ENCODE measurements at regions not wholly inside any gene's neighbourhood (a gene's known extent, or its start where the extent isn't known, plus 50 kb on each side); places are given as distances from the start of the nearest gene placed in this dataset.

DNA sequence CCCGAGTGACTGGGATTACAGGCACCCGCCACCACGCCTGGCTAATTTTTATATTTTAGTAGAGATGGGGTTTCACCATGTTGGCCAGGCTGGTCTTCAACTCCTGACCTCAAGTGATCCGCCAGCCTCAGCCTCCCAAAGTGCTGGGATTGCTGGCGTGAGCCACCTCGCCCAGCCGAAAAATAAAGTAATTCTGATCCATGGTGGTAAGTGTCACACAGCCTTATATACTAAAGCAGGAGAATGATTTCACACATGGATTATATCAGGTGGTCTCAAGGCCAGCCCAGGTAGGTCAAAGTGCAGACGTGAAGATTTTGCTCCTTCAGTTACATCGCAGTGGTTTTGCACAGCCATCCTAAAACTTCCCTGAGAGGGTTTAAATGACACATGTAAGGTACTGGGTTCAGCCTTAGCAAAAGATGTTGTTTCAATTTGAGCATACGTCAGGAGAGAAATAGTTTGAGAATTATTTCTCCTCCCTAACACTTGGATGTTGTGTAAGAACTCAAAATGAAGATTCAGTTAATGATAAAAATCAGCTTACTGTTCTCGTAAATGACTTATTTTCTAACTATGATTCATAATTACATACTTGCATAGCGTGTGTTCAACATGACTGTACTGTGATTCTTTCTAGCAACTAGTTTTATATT lies 93.0 kb upstream of the SLC39A10 start (continued):
- TF ChIP-seq, protein P1, sequence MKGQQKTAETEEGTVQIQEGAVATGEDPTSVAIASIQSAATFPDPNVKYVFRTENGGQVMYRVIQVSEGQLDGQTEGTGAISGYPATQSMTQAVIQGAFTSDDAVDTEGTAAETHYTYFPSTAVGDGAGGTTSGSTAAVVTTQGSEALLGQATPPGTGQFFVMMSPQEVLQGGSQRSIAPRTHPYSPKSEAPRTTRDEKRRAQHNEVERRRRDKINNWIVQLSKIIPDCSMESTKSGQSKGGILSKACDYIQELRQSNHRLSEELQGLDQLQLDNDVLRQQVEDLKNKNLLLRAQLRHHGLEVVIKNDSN (IDR thresholded peaks at IDR 0.05; ENCODE audit: borderline replicate concordance, low read depth): no peak
- TF ChIP-seq, protein P2, sequence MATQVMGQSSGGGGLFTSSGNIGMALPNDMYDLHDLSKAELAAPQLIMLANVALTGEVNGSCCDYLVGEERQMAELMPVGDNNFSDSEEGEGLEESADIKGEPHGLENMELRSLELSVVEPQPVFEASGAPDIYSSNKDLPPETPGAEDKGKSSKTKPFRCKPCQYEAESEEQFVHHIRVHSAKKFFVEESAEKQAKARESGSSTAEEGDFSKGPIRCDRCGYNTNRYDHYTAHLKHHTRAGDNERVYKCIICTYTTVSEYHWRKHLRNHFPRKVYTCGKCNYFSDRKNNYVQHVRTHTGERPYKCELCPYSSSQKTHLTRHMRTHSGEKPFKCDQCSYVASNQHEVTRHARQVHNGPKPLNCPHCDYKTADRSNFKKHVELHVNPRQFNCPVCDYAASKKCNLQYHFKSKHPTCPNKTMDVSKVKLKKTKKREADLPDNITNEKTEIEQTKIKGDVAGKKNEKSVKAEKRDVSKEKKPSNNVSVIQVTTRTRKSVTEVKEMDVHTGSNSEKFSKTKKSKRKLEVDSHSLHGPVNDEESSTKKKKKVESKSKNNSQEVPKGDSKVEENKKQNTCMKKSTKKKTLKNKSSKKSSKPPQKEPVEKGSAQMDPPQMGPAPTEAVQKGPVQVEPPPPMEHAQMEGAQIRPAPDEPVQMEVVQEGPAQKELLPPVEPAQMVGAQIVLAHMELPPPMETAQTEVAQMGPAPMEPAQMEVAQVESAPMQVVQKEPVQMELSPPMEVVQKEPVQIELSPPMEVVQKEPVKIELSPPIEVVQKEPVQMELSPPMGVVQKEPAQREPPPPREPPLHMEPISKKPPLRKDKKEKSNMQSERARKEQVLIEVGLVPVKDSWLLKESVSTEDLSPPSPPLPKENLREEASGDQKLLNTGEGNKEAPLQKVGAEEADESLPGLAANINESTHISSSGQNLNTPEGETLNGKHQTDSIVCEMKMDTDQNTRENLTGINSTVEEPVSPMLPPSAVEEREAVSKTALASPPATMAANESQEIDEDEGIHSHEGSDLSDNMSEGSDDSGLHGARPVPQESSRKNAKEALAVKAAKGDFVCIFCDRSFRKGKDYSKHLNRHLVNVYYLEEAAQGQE (IDR thresholded peaks at IDR 0.05; ENCODE audit: low read depth, low read length): no peak

DNA sequence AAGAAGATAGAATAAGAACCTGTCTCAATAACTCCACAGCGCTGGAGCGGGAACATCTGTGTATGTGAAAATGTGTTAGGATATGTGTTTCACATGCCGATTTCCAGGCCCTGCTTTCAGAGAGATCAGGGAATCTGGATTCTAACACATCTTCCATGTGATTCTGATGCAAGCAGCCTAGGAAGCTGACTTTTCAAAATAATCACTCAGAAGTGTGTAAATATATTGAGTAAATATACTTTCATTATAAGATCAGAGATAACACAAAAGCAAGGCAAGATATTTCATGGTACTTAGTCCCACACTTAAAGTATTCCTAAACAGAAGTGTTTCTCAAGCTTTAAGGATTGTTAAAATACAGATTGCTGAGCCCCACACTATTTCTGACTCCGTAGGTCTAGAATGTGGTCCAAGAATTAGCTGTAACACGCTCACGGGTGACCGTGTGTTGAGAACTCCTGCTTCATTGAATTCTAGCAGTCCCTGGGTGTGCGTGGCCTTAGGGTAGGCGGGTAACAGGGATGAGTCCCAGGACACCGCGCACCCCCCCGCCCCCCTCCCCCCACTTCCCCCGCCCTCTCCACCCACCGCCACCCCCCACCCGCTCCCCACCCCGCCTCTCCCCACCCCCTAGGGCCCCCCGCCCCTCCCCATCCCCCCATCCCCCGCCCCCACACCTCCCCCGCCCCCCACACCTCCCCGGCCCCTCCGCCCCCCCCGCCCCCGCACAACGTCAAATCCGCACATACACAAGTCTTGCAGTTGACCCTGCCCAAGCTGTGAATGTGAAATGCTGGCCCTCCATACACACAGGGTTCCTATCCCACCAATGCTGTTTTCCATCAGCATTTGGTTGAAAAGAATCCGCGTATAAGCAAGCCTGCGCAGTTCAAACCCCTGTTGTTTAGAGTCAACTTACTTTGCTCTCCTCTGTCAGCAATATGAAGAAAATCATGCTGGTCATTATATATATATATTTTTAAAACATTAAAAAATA lies 94.2 kb upstream of the SLC39A10 start:
- Histone ChIP-seq H3K9ac (no peak overlapping the region), H2AFZ (ENCODE audit: low read depth) (peak overlapping the region; percentile 59; the same call in 1 of the 2 replicates)

DNA sequence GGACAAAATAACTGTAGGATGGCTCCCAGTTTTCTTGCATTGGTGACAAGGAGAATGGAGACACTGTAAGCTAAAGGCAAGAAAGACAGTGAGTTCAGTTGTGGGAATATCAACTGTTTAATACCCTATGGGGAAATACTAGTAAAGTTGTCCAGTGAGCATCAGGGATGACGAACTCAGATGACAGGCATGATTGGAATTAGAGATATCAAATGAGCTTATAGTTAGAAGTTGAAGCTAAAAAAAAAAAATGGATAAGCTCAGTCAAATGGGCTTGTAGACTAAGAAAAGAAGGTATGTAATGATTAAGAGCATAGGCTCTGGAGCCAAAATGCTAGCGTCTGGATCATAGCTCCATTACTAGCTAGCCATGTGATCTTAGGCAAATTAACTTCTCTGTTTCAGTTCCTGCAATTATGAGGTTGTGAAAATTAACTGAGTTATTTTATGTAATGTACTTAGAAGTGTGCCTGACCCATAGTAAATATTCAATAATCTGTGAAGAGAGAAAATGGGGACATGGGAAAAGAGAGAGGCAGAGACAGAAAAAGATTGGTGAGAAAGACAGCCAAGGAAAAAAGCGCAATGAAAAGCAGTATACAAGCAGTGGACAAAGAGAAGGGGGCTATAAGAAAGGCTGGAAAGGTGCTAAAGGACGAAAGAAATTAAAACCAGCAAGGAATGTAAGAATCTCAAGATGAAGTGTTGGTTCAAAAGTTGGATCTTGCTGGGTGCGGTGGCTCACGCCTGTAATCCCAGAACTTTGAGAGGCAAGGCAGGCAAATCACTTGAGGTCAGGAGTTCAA lies 95.7 kb upstream of the SLC39A10 start:
- peak overlapping the region; percentile 51 to 96 for H3K27ac ChIP-seq (ENCODE audit: low read depth in 2 of 2, low read length in 1 of 2)
- H3F3A ChIP-seq (replicated peaks; ENCODE audit: insufficient read depth): peaks cover 38% of the 10 kb centered on the region
- peak overlapping the region; percentile 54; the same call in 1 of the 2 replicates for H3K4me2 ChIP-seq
- H3K27me3 ChIP-seq (ENCODE audit: insufficient read depth): no peaks in the 10 kb centered on the region
- H4K20me1 ChIP-seq (ENCODE audit: insufficient read depth): no peaks in the 10 kb centered on the region
- H3K9me3 ChIP-seq: no peaks in the 10 kb centered on the region
- peaks cover 0 to 39% of the 10 kb centered on the region in 2 experiments; a peak in 3 of 4 replicates for H3K4me1 ChIP-seq (ENCODE audit: control insufficient read depth in 1 of 2, insufficient read depth in 2 of 2, low read depth in 1 of 2, low read length in 1 of 2)
- H2AFZ ChIP-seq (ENCODE audit: low read depth): peak overlapping the region; percentile 67; the same call in 1 of the 2 replicates
- no peaks in the 10 kb centered on the region for H3K9me2 ChIP-seq
- H3K4me3 ChIP-seq (ENCODE audit: low read depth in 2 of 2, low read length in 1 of 2): no peak overlapping the region
- H3K36me3 ChIP-seq (replicated peaks in 1 of 2; ENCODE audit: control insufficient read depth in 1 of 2, insufficient read depth in 2 of 2, low read length in 1 of 2): no peaks in the 10 kb centered on the region
- H3K9ac ChIP-seq: peak overlapping the region; percentile 59; the same call in 1 of the 2 replicates
- CTCF ChIA-PET: interaction anchor here (0.7 kb wide), 1 partner anchor 20 kb away, joined by 3 read pairs; no protein-coding TSS in a partner anchor
- 65% methylated on average over 6 of the region's 6 CpGs for WGBS (ENCODE audit: low lambda C conversion rate)
- H3K79me2 ChIP-seq (ENCODE audit: insufficient read depth): no peaks in the 10 kb centered on the region
- POLR2A ChIA-PET: no interaction called here
- DNase-seq: no peak
- TF ChIP-seq EP300 (IDR thresholded peaks at IDR 0.05; ENCODE audit: borderline replicate concordance in 1 of 2, low read depth in 1 of 2, low read length in 1 of 2) (peak in 1 of 2 experiments; percentile 87; a peak in 2 of 4 replicates), MXI1 (IDR thresholded peaks at IDR 0.05; ENCODE audit: low read depth, low read length) (no peak), RCOR1 (IDR thresholded peaks at IDR 0.05; ENCODE audit: low read length) (no peak), TAF1 (IDR thresholded peaks at IDR 0.05; ENCODE audit: borderline replicate concordance, low read depth, low read length) (no peak; the same call in 1 of the 2 replicates), NFIC (IDR thresholded peaks at IDR 0.05; ENCODE audit: borderline replicate concordance) (peak; percentile 70), ELF1 (IDR thresholded peaks at IDR 0.05) (no peak), EZH2phosphoT487 (IDR thresholded peaks at IDR 0.05; ENCODE audit: borderline replicate concordance, low read depth) (no peak), MEF2A (IDR thresholded peaks at IDR 0.05; ENCODE audit: borderline replicate concordance, low read depth) (peak; percentile 77; the same call in 1 of the 2 replicates)
- TF ChIP-seq, protein P3, sequence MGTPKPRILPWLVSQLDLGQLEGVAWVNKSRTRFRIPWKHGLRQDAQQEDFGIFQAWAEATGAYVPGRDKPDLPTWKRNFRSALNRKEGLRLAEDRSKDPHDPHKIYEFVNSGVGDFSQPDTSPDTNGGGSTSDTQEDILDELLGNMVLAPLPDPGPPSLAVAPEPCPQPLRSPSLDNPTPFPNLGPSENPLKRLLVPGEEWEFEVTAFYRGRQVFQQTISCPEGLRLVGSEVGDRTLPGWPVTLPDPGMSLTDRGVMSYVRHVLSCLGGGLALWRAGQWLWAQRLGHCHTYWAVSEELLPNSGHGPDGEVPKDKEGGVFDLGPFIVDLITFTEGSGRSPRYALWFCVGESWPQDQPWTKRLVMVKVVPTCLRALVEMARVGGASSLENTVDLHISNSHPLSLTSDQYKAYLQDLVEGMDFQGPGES (IDR thresholded peaks at IDR 0.05; ENCODE audit: low read depth, low read length): no peak
- TF ChIP-seq, protein P1 (IDR thresholded peaks at IDR 0.05; ENCODE audit: borderline replicate concordance, low read depth): peak; percentile 48; the same call in 1 of the 2 replicates

More for the DNA sequence above, 94.2 kb upstream of the SLC39A10 start:
- ChIA-PET CTCF (no interaction called here), POLR2A (no interaction called here)
- H3K4me1 ChIP-seq (ENCODE audit: control insufficient read depth in 1 of 2, insufficient read depth in 2 of 2, low read depth in 1 of 2, low read length in 1 of 2): peaks cover 0 to 39% of the 10 kb centered on the region in 2 experiments; a peak in 3 of 4 replicates
- H3F3A ChIP-seq (replicated peaks; ENCODE audit: insufficient read depth): peaks cover 38% of the 10 kb centered on the region
- no peak overlapping the region for H3K4me3 ChIP-seq (ENCODE audit: low read depth in 2 of 2, low read length in 1 of 2)
- no peaks in the 10 kb centered on the region for H3K9me3 ChIP-seq
- no peaks in the 10 kb centered on the region for H3K36me3 ChIP-seq (replicated peaks in 1 of 2; ENCODE audit: control insufficient read depth in 1 of 2, insufficient read depth in 2 of 2, low read length in 1 of 2)
- H3K27ac ChIP-seq (ENCODE audit: low read depth in 2 of 2, low read length in 1 of 2): peak overlapping the region; percentile 13 to 96; a peak in 2 of 4 replicates
- no peak for TF ChIP-seq JUND (IDR thresholded peaks at IDR 0.05)
- DNase-seq: peak; percentile 31
- H3K27me3 ChIP-seq (ENCODE audit: insufficient read depth): no peaks in the 10 kb centered on the region
- H3K79me2 ChIP-seq (ENCODE audit: insufficient read depth): no peaks in the 10 kb centered on the region
- no peaks in the 10 kb centered on the region for H4K20me1 ChIP-seq (ENCODE audit: insufficient read depth)
- H3K9me2 ChIP-seq: no peaks in the 10 kb centered on the region
- no peak overlapping the region for H3K4me2 ChIP-seq
- WGBS (ENCODE audit: low lambda C conversion rate): 80% methylated on average over 23 of the region's 28 CpGs
